ENCODE measurements at regions not wholly inside any gene's neighbourhood (a gene's known extent, or its start where the extent isn't known, plus 50 kb on each side); places are given as distances from the start of the nearest gene placed in this dataset.

- TF ChIP-seq GABPA (IDR thresholded peaks at IDR 0.05 in 1 of 2, conservative IDR thresholded peaks at IDR 0.05 in 1 of 2) (no peak), RAD21 (IDR thresholded peaks at IDR 0.05) (no peak), TAF1 (conservative IDR thresholded peaks at IDR 0.05) (no peak), SP1 (IDR thresholded peaks at IDR 0.05) (no peak), JUND (IDR thresholded peaks at IDR 0.05) (no peak), FOXA1 (IDR thresholded peaks at IDR 0.05) (no peak), YY1 (IDR thresholded peaks at IDR 0.05) (no peak), HNF4G (IDR thresholded peaks at IDR 0.05) (no peak), HNF4A (conservative IDR thresholded peaks at IDR 0.05) (no peak), FOXA2 (IDR thresholded peaks at IDR 0.05) (no peak), NR2F2 (IDR thresholded peaks at IDR 0.05) (no peak), RXRA (IDR thresholded peaks at IDR 0.05) (no peak), ZBTB33 (IDR thresholded peaks at IDR 0.05) (no peak)
- TF ChIP-seq, protein P1, sequence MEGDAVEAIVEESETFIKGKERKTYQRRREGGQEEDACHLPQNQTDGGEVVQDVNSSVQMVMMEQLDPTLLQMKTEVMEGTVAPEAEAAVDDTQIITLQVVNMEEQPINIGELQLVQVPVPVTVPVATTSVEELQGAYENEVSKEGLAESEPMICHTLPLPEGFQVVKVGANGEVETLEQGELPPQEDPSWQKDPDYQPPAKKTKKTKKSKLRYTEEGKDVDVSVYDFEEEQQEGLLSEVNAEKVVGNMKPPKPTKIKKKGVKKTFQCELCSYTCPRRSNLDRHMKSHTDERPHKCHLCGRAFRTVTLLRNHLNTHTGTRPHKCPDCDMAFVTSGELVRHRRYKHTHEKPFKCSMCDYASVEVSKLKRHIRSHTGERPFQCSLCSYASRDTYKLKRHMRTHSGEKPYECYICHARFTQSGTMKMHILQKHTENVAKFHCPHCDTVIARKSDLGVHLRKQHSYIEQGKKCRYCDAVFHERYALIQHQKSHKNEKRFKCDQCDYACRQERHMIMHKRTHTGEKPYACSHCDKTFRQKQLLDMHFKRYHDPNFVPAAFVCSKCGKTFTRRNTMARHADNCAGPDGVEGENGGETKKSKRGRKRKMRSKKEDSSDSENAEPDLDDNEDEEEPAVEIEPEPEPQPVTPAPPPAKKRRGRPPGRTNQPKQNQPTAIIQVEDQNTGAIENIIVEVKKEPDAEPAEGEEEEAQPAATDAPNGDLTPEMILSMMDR (IDR thresholded peaks at IDR 0.05; ENCODE audit: low read depth, low read length, missing input control), result no peak
- TF ChIP-seq, protein P2, sequence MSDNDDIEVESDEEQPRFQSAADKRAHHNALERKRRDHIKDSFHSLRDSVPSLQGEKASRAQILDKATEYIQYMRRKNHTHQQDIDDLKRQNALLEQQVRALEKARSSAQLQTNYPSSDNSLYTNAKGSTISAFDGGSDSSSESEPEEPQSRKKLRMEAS (IDR thresholded peaks at IDR 0.05), result no peak
- TF ChIP-seq, protein P3, sequence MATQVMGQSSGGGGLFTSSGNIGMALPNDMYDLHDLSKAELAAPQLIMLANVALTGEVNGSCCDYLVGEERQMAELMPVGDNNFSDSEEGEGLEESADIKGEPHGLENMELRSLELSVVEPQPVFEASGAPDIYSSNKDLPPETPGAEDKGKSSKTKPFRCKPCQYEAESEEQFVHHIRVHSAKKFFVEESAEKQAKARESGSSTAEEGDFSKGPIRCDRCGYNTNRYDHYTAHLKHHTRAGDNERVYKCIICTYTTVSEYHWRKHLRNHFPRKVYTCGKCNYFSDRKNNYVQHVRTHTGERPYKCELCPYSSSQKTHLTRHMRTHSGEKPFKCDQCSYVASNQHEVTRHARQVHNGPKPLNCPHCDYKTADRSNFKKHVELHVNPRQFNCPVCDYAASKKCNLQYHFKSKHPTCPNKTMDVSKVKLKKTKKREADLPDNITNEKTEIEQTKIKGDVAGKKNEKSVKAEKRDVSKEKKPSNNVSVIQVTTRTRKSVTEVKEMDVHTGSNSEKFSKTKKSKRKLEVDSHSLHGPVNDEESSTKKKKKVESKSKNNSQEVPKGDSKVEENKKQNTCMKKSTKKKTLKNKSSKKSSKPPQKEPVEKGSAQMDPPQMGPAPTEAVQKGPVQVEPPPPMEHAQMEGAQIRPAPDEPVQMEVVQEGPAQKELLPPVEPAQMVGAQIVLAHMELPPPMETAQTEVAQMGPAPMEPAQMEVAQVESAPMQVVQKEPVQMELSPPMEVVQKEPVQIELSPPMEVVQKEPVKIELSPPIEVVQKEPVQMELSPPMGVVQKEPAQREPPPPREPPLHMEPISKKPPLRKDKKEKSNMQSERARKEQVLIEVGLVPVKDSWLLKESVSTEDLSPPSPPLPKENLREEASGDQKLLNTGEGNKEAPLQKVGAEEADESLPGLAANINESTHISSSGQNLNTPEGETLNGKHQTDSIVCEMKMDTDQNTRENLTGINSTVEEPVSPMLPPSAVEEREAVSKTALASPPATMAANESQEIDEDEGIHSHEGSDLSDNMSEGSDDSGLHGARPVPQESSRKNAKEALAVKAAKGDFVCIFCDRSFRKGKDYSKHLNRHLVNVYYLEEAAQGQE (IDR thresholded peaks at IDR 0.05), result no peak
- TF ChIP-seq, protein P4, sequence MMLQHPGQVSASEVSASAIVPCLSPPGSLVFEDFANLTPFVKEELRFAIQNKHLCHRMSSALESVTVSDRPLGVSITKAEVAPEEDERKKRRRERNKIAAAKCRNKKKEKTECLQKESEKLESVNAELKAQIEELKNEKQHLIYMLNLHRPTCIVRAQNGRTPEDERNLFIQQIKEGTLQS (IDR thresholded peaks at IDR 0.05), result no peak
- H3K36me3 ChIP-seq (ENCODE audit: control insufficient read depth in 4 of 4, insufficient read depth in 3 of 4, low read depth in 1 of 4, low read length in 3 of 4), result no peaks in the 10 kb centered on the region
- 89% methylated on average over 2 of the region's 2 CpGs for WGBS
- H3K27me3 ChIP-seq (ENCODE audit: control insufficient read depth in 4 of 4, insufficient read depth in 4 of 4, low read length in 3 of 4), result no peaks in the 10 kb centered on the region
- H3K9me3 ChIP-seq (ENCODE audit: control insufficient read depth in 4 of 4, low read length in 3 of 4), result no peaks in the 10 kb centered on the region
- no peak for DNase-seq (ENCODE audit: low spot score)
- no peak overlapping the region for H3K27ac ChIP-seq (ENCODE audit: low read depth in 1 of 2, low read length in 2 of 2)
- H3K9ac ChIP-seq (ENCODE audit: low read depth in 1 of 2, low read length in 2 of 2), result no peak overlapping the region
- H3K4me1 ChIP-seq (ENCODE audit: control insufficient read depth in 4 of 4, insufficient read depth in 4 of 4, low read length in 3 of 4), result no peaks in the 10 kb centered on the region
- H3K4me3 ChIP-seq (ENCODE audit: low read depth in 1 of 3, low read length in 3 of 3), result no peak overlapping the region
These were observed 124.8 kb upstream of the LSM8 start for GRCh38 chr7:118059209-118059608.

GRCh38 chr7:118060692-118061091, 123.3 kb upstream of the LSM8 start:
- Histone ChIP-seq H3K9ac (ENCODE audit: low read depth in 1 of 2, low read length in 2 of 2) (no peak overlapping the region), H3K27me3 (ENCODE audit: control insufficient read depth in 4 of 4, insufficient read depth in 4 of 4, low read length in 3 of 4) (no peaks in the 10 kb centered on the region), H3K36me3 (ENCODE audit: control insufficient read depth in 4 of 4, insufficient read depth in 3 of 4, low read depth in 1 of 4, low read length in 3 of 4) (no peaks in the 10 kb centered on the region), H3K9me3 (ENCODE audit: control insufficient read depth in 4 of 4, low read length in 3 of 4) (no peaks in the 10 kb centered on the region), H3K4me3 (ENCODE audit: low read depth in 1 of 3, low read length in 3 of 3) (no peak overlapping the region), H3K4me1 (ENCODE audit: control insufficient read depth in 4 of 4, insufficient read depth in 4 of 4, low read length in 3 of 4) (no peaks in the 10 kb centered on the region), H3K27ac (ENCODE audit: low read depth in 1 of 2, low read length in 2 of 2) (no peak overlapping the region)
- 63% methylated on average over 1 of the region's 1 CpG for WGBS
- DNase-seq (ENCODE audit: low spot score), result no peak
- TF ChIP-seq ZBTB33 (IDR thresholded peaks at IDR 0.05) (no peak), RXRA (IDR thresholded peaks at IDR 0.05) (no peak), FOXA1 (IDR thresholded peaks at IDR 0.05) (no peak), NR2F2 (IDR thresholded peaks at IDR 0.05) (no peak), TAF1 (conservative IDR thresholded peaks at IDR 0.05) (no peak), SP1 (IDR thresholded peaks at IDR 0.05) (no peak), HNF4A (conservative IDR thresholded peaks at IDR 0.05) (no peak), YY1 (IDR thresholded peaks at IDR 0.05) (no peak), RAD21 (IDR thresholded peaks at IDR 0.05) (no peak), EGR1 (IDR thresholded peaks at IDR 0.05; ENCODE audit: low read depth in 2 of 2) (no peak)
- TF ChIP-seq, protein P4 (IDR thresholded peaks at IDR 0.05), result no peak
- TF ChIP-seq, protein P2 (IDR thresholded peaks at IDR 0.05), result no peak

All from liver (tissue), 8 donors.